Gastrocnemius medialis (tissue), 4 donors: ENCODE measurements at regions not wholly inside any gene's neighbourhood (a gene's known extent, or its start where the extent isn't known, plus 50 kb on each side); places are given as distances from the start of the nearest gene placed in this dataset.
"Not testable (repeated sequence)": the region's sequence is repeated elsewhere in the genome, so short reads cannot be mapped to it uniquely, and the experiment has no call there.

Experiments used
- ATAC-seq, 2 donors: fragments of 150-250 bp; one replicate each; pipeline ENCODE4 v1.9.1; 2016
- DNase-seq, 2 donors: peaks; one replicate each; pipeline ENCODE4 v3.0.0-alpha.2; 2019
- H3K27ac ChIP-seq, 4 donors: fragments of 200-600 bp; sonication (generic); 1 replicate in 1 of 4; 2 replicates in 3 of 4; pipeline ENCODE4 v1.5.1; 2016 to 2018; ENCODE audit warnings: mild to moderate bottlenecking in 2 of 4, moderate library complexity in 1 of 4
- H3K27me3 ChIP-seq, 3 donors: fragments of 200-600 bp; sonication (generic) in 2 of 3; 1 replicate in 1 of 3; 2 replicates in 2 of 3; pipeline versions ENCODE4 v1.5.1 to v1.6.0; 2016 to 2019; ENCODE audit warnings: mild to moderate bottlenecking in 1 of 3, moderate library complexity in 1 of 3
- H3K36me3 ChIP-seq, 2 donors: fragments of 200-600 bp; sonication (generic) in 1 of 2; one replicate each; pipeline ENCODE4 v1.5.1; 2017 to 2018
- H3K4me1 ChIP-seq, 2 donors: fragments of 200-600 bp; sonication (generic) in 1 of 2; one replicate each; pipeline ENCODE4 v1.5.1; 2016 to 2017; ENCODE audit warnings: mild to moderate bottlenecking in 2 of 2
- H3K4me3 ChIP-seq, 4 donors: fragments of 200-600 bp; sonication (generic) in 3 of 4; 1 replicate in 1 of 4; 2 replicates in 3 of 4; pipeline ENCODE4 v1.5.1; 2016 to 2019; ENCODE audit warnings: mild to moderate bottlenecking in 2 of 4
- H3K9me3 ChIP-seq, 3 donors: fragments of 200-600 bp; sonication (generic) in 2 of 3; 1 replicate in 1 of 3; 2 replicates in 2 of 3; pipeline ENCODE4 v1.5.1; 2016 to 2019
- POLR2A ChIP-seq, 2 donors: fragments of 450-650 bp; IDR thresholded peaks; one replicate each; pipeline ENCODE4 v1.6.1; 2017; ENCODE audit warnings: antibody characterized with exemption in 2 of 2, mild to moderate bottlenecking in 2 of 2, moderate library complexity in 2 of 2
- in situ Hi-C, 4 donors: fragments of 200-750 bp; cut with MboI; loops; one replicate each; pipeline versions ENCODE4 v1.15.0 to v1.8.0; 2017; ENCODE audit warnings: low sequenced_read_pairs in 4 of 4
- intact Hi-C: fragments of 100-400 bp; cut with DNase I; formaldehyde crosslinking; loops from one replicate; pipeline ENCODE4 v1.15.1; 2023; ENCODE audit warnings: low total_unique reads
- TF ChIP-seq, protein P1 (sequence below), 5 experiments: fragments of 450-650 bp in 3 of 5; fragments of 200-600 bp in 2 of 5; sonication (generic) in 2 of 5; IDR thresholded peaks in 4 of 5; conservative IDR thresholded peaks in 1 of 5; 1 replicate in 4 of 5; 2 replicates in 1 of 5; pipeline ENCODE4 v1.5.1; 2016 to 2019; ENCODE audit warnings: antibody characterized with exemption in 5 of 5, mild to moderate bottlenecking in 3 of 5, moderate library complexity in 3 of 5

DNA sequence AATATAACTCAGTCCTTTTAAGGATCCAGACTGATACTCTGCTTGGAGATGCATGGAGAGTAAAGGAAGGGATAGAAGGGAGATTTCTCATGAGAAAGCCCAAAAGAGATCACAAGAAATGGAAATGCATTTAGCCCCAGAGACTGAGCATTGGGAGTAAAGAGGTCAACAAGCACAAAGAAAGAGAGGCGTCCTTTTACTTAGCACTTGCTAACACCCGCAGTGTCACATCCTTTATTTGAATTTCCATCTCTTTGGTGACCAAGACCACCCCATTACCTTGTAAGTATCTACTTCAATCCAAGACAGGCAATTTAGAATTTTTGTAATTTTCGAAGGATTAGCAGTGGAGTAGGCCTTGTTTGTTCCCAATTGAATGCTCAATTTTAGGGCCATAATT lies 111.8 kb upstream of the DCC start:
- in situ Hi-C loops, result no loop called here
- Histone ChIP-seq H3K27ac (no peak overlapping the region), H3K4me1 (no peaks in the 10 kb centered on the region), H3K36me3 (no peaks in the 10 kb centered on the region), H3K4me3 (no peak overlapping the region), H3K9me3 (no peaks in the 10 kb centered on the region), H3K27me3 (no peaks in the 10 kb centered on the region)
- DNase-seq (no peak), ATAC-seq (no peak)
- intact Hi-C loops, result no loop called here
- TF ChIP-seq POLR2A (IDR thresholded peaks at IDR 0.05), result no peak
- TF ChIP-seq, protein P1, sequence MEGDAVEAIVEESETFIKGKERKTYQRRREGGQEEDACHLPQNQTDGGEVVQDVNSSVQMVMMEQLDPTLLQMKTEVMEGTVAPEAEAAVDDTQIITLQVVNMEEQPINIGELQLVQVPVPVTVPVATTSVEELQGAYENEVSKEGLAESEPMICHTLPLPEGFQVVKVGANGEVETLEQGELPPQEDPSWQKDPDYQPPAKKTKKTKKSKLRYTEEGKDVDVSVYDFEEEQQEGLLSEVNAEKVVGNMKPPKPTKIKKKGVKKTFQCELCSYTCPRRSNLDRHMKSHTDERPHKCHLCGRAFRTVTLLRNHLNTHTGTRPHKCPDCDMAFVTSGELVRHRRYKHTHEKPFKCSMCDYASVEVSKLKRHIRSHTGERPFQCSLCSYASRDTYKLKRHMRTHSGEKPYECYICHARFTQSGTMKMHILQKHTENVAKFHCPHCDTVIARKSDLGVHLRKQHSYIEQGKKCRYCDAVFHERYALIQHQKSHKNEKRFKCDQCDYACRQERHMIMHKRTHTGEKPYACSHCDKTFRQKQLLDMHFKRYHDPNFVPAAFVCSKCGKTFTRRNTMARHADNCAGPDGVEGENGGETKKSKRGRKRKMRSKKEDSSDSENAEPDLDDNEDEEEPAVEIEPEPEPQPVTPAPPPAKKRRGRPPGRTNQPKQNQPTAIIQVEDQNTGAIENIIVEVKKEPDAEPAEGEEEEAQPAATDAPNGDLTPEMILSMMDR (IDR thresholded peaks at IDR 0.05 in 4 of 5, conservative IDR thresholded peaks at IDR 0.05 in 1 of 5), result no peak

DNA sequence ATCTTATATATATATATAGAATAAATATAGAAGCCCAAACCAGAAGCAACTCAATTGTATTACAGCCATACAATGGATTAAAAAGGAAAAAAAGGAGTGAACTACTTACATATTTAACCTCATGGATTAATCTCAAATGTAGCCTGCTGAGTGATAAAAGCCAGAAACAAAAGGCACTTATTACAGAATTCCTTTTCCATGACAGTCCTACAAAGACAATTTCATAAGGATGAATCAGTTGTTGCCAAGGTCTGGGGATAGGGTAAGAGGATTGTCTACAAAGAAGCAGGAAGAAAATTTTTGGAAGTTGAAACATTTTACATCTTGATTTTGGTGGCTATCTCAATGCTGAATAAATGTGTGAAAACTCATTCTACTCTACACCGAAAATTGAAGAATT lies 103.9 kb upstream of the DCC start:
- intact Hi-C loops, result no loop called here
- Histone ChIP-seq H3K9me3 (no peaks in the 10 kb centered on the region), H3K36me3 (no peaks in the 10 kb centered on the region), H3K27me3 (no peaks in the 10 kb centered on the region), H3K4me1 (no peaks in the 10 kb centered on the region), H3K4me3 (no peak overlapping the region), H3K27ac (no peak overlapping the region)
- ATAC-seq, result no peak
- no peak for TF ChIP-seq POLR2A (IDR thresholded peaks at IDR 0.05)
- in situ Hi-C loops, result no loop called here
- DNase-seq, result no peak

DNA sequence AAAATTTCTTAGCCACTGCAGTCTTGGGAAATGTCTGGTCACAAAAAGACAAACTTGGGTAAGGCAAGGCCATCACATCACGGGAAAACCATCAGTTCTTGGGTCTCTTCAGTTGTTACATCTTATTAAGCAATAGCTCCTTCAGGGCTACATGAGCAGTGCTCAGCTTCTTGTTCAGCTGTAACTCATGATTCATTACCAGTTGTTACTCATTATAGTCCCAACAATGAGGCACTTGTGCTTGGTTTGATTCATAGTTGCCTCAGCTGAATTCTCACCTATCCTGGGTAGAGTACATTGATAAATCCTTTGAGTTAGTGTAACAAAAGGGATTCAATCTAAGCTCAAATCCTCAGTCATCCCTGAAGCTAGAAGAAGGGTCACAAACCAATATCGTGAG lies 102.4 kb upstream of the DCC start:
- H3K4me3 ChIP-seq, result no peak overlapping the region
- intact Hi-C loops (no loop called here), in situ Hi-C loops (no loop called here)
- no peak for ATAC-seq
- no peaks in the 10 kb centered on the region for H3K4me1 ChIP-seq
- no peak for DNase-seq
- H3K27me3 ChIP-seq, result no peaks in the 10 kb centered on the region
- no peaks in the 10 kb centered on the region for H3K9me3 ChIP-seq
- no peaks in the 10 kb centered on the region for H3K36me3 ChIP-seq
- no peak for TF ChIP-seq POLR2A (IDR thresholded peaks at IDR 0.05)
- TF ChIP-seq, protein P1 (IDR thresholded peaks at IDR 0.05 in 4 of 5, conservative IDR thresholded peaks at IDR 0.05 in 1 of 5), result no peak
- no peak overlapping the region for H3K27ac ChIP-seq

DNA sequence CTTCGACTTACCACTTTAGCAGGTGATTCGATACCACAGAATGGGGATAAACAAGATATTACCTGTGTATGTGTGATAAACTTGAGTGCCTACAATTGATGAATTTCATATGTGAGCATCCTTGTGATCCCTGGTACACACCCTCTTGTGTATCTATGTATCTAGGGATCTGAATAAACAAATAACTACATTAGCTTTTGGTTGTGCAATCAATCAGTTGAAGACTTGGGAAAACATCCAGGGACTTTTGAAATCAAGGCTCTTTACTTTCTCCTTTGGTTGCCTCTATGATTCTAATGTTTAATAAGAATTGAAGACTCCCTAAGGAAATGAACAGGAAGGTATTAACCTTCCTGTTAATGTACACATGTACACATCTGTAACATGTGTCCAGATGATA lies 97.3 kb upstream of the DCC start:
- H3K36me3 ChIP-seq, result no peaks in the 10 kb centered on the region
- H3K27ac ChIP-seq, result no peak overlapping the region
- no peaks in the 10 kb centered on the region for H3K9me3 ChIP-seq
- no peak for ATAC-seq
- no peak for DNase-seq
- no peak overlapping the region for H3K4me3 ChIP-seq
- no peaks in the 10 kb centered on the region for H3K4me1 ChIP-seq
- no peaks in the 10 kb centered on the region for H3K27me3 ChIP-seq
- TF ChIP-seq, protein P1 (IDR thresholded peaks at IDR 0.05 in 4 of 5, conservative IDR thresholded peaks at IDR 0.05 in 1 of 5), result no peak
- no peak for TF ChIP-seq POLR2A (IDR thresholded peaks at IDR 0.05)
- intact Hi-C loops, result no loop called here
- in situ Hi-C loops, result no loop called here

DNA sequence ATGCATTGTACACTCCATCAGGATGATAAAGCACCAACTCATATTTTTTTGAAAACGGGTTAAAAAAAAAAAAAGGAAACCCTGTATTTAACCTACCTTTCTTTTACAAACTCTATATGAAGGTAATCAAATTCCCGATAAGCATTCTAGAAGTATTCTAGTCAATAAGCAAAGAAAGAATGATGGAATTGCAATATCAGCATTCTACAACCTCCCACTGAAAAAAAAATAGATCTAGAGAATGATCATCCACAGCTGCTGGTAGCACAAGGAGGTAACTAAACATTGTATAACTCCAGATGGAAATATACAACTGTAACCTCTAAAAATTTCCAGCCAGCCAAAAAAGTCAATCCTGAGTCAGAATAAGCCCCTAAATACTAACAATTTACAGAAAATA lies 95.3 kb upstream of the DCC start:
- intact Hi-C loops (no loop called here), in situ Hi-C loops (no loop called here)
- Histone ChIP-seq H3K27me3 (no peaks in the 10 kb centered on the region), H3K36me3 (no peaks in the 10 kb centered on the region), H3K27ac (no peak overlapping the region), H3K4me3 (no peak overlapping the region), H3K9me3 (no peaks in the 10 kb centered on the region), H3K4me1 (no peaks in the 10 kb centered on the region)
- no peak for ATAC-seq
- TF ChIP-seq POLR2A (IDR thresholded peaks at IDR 0.05), result no peak
- DNase-seq, result no peak

DNA sequence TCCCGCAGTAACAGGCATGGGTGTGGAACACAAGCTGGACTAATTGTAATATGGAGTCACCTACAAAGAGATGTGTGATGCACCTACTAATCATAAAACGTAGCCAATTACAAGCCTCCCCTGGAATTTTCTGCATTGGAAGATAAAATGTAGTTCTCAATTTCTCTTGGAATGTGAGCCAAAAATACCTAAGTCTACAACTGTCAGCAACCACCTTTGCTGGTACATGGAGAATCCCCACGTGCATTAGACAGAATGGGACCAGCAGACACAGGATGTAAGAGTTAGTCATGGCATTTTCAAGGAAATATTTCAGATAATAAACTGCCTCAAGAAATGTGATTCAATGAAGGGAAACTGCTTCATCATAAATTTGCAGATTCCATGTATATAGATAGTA lies 85.6 kb upstream of the DCC start:
- no peak for ATAC-seq
- DNase-seq, result no peak
- Histone ChIP-seq H3K9me3 (no peaks in the 10 kb centered on the region), H3K27ac (no peak overlapping the region), H3K4me3 (no peak overlapping the region), H3K36me3 (no peaks in the 10 kb centered on the region), H3K4me1 (no peaks in the 10 kb centered on the region), H3K27me3 (no peaks in the 10 kb centered on the region)
- TF ChIP-seq, protein P1 (IDR thresholded peaks at IDR 0.05 in 4 of 5, conservative IDR thresholded peaks at IDR 0.05 in 1 of 5), result no peak
- TF ChIP-seq POLR2A (IDR thresholded peaks at IDR 0.05), result no peak
- in situ Hi-C loops, result no loop called here
- intact Hi-C loops, result no loop called here

DNA sequence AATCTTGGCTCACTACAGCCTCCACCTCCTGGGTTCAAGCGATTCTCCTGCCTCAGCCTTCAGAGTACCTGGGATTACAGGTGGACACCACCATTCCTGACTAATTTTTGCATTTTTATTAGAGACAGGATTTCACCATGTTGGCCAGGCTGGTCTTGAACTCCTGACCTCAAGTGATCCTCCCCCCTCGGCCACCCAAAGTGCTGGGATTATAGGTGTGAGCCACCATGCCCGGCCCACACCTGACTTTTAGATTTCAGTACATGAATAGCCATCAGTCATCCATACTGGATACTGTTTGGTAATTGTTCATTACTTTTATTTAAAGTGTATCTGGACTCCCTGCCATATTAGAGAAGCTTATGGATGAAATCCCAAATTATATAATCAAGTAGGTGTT lies 82.6 kb upstream of the DCC start:
- H3K9me3 ChIP-seq, ATAC-seq, in situ Hi-C loops, H3K36me3 ChIP-seq, intact Hi-C loops, H3K27ac ChIP-seq, H3K27me3 ChIP-seq, H3K4me3 ChIP-seq, DNase-seq, H3K4me1 ChIP-seq: not testable (repeated sequence)
